Progenitor cell of endocrine pancreas (in vitro differentiated cells): ENCODE measurements at regions not wholly inside any gene's neighbourhood (a gene's known extent, or its start where the extent isn't known, plus 50 kb on each side); places are given as distances from the start of the nearest gene placed in this dataset.

Source experiments
- DNase-seq: peaks from one replicate; pipeline ENCODE4 v3.0.0; 2021; ENCODE audit warnings: low spot score; ENCODE audit not compliant: unreplicated experiment
- H3K27ac Mint-ChIP-seq: 2 replicates; pipeline ENCODE4 v1.8.0; 2021; ENCODE audit warnings: mild to moderate bottlenecking, moderate library complexity, mixed read lengths
- H3K27me3 Mint-ChIP-seq: 2 replicates; pipeline ENCODE4 v1.8.0; 2021; ENCODE audit warnings: mixed read lengths
- H3K36me3 Mint-ChIP-seq: 2 replicates; pipeline ENCODE4 v1.8.0; 2022; ENCODE audit warnings: mixed read lengths; ENCODE audit not compliant: insufficient read depth
- H3K4me1 Mint-ChIP-seq: 2 replicates; pipeline ENCODE4 v1.8.0; 2021; ENCODE audit warnings: low read depth, mixed read lengths
- H3K4me3 Mint-ChIP-seq: 2 replicates; pipeline ENCODE4 v1.8.0; 2021; ENCODE audit warnings: low read depth, mild to moderate bottlenecking, moderate library complexity, mixed read lengths
- H3K9me3 Mint-ChIP-seq: 2 replicates; pipeline ENCODE4 v1.8.0; 2021; ENCODE audit warnings: low read depth, mixed read lengths
- CTCF ChIP-seq: fragments of 200-600 bp; sonication (generic); IDR thresholded peaks from one replicate; pipeline ENCODE4 v1.5.0; 2021; ENCODE audit warnings: antibody characterized with exemption, mild to moderate bottlenecking; ENCODE audit not compliant: unreplicated experiment

GRCh38 chr5:12636209-12636608, 732.0 kb upstream of the CTNND2 start:
- H3K36me3 Mint-ChIP-seq = no peaks in the 10 kb centered on the region
- H3K4me3 Mint-ChIP-seq = no peak overlapping the region
- H3K9me3 Mint-ChIP-seq = peaks cover 6% of the 10 kb centered on the region
- no peaks in the 10 kb centered on the region for H3K27me3 Mint-ChIP-seq
- TF ChIP-seq CTCF = no peak
- no peak for DNase-seq
- peaks cover 4% of the 10 kb centered on the region for H3K4me1 Mint-ChIP-seq
- no peak overlapping the region for H3K27ac Mint-ChIP-seq

- Mint-ChIP-seq H3K4me3 (no peak overlapping the region), H3K36me3 (no peaks in the 10 kb centered on the region), H3K27ac (no peak overlapping the region), H3K27me3 (no peaks in the 10 kb centered on the region), H3K9me3 (no peaks in the 10 kb centered on the region), H3K4me1 (no peaks in the 10 kb centered on the region)
- no peak for TF ChIP-seq CTCF
- DNase-seq = no peak
These were observed 722.3 kb upstream of the CTNND2 start for GRCh38 chr5:12626556-12626955.

GRCh38 chr5:12625667-12626263, 721.5 kb upstream of the CTNND2 start:
- peak overlapping the region; percentile 43 for H3K27ac Mint-ChIP-seq
- no peak overlapping the region for H3K4me3 Mint-ChIP-seq
- no peak for TF ChIP-seq CTCF
- no peak for DNase-seq
- H3K36me3 Mint-ChIP-seq = no peaks in the 10 kb centered on the region
- H3K4me1 Mint-ChIP-seq = no peaks in the 10 kb centered on the region
- no peaks in the 10 kb centered on the region for H3K27me3 Mint-ChIP-seq
- peaks cover 2% of the 10 kb centered on the region for H3K9me3 Mint-ChIP-seq

- H3K4me3 Mint-ChIP-seq = no peak overlapping the region
- H3K27ac Mint-ChIP-seq = no peak overlapping the region
- DNase-seq = no peak
- no peaks in the 10 kb centered on the region for H3K4me1 Mint-ChIP-seq
- H3K9me3 Mint-ChIP-seq = peaks cover 4% of the 10 kb centered on the region
- no peak for TF ChIP-seq CTCF
- no peaks in the 10 kb centered on the region for H3K27me3 Mint-ChIP-seq
- H3K36me3 Mint-ChIP-seq = no peaks in the 10 kb centered on the region
These were observed 720.7 kb upstream of the CTNND2 start for GRCh38 chr5:12624776-12625560.

- no peak for TF ChIP-seq CTCF
- H3K4me1 Mint-ChIP-seq = no peaks in the 10 kb centered on the region
- no peak overlapping the region for H3K4me3 Mint-ChIP-seq
- no peaks in the 10 kb centered on the region for H3K36me3 Mint-ChIP-seq
- H3K9me3 Mint-ChIP-seq = peaks cover 10% of the 10 kb centered on the region
- H3K27ac Mint-ChIP-seq = no peak overlapping the region
- no peaks in the 10 kb centered on the region for H3K27me3 Mint-ChIP-seq
- DNase-seq = no peak
These were observed 719.2 kb upstream of the CTNND2 start for GRCh38 chr5:12623408-12623807.
